Bronchial epithelial cell (primary cell): ENCODE measurements at regions not wholly inside any gene's neighbourhood (a gene's known extent, or its start where the extent isn't known, plus 50 kb on each side); places are given as distances from the start of the nearest gene placed in this dataset.

Experiments used
- DNase-seq: peaks from one replicate; pipeline ENCODE4 v3.0.0-alpha.2; 2010; ENCODE audit warnings: low read depth
- FAIRE-seq: peaks from 2 replicates; lab custom pipeline; 2011; peaks lifted over from hg19 to GRCh38; lab: Jason Lieb, UNC
- H3K27me3 ChIP-seq: 2 replicates; pipeline ENCODE4 v1.5.1; 2011; ENCODE audit warnings: low read length; ENCODE audit not compliant: control insufficient read depth, insufficient read depth
- H3K36me3 ChIP-seq: 2 replicates; pipeline ENCODE4 v1.5.1; 2011; ENCODE audit warnings: low read length; ENCODE audit not compliant: control insufficient read depth, insufficient read depth
- H3K4me3 ChIP-seq: 2 replicates; pipeline ENCODE4 v1.5.1; 2011; ENCODE audit warnings: mild to moderate bottlenecking, low read depth, low read length, control low read depth
- CTCF ChIP-seq: IDR thresholded peaks from 2 replicates; pipeline ENCODE4 v1.5.1; 2011; ENCODE audit warnings: mild to moderate bottlenecking, moderate library complexity, low read length, control low read depth, inconsistent platforms; ENCODE audit not compliant: insufficient read depth, severe bottlenecking

GRCh38 chr1:199684686-199685273 is 342.7 kb upstream of the NR5A2 start:
- FAIRE-seq: no peak
- Histone ChIP-seq H3K4me3 (no peak overlapping the region), H3K36me3 (no peaks in the 10 kb centered on the region), H3K27me3 (no peaks in the 10 kb centered on the region)
- peak; percentile 67 for TF ChIP-seq CTCF
- peak; percentile 72 for DNase-seq

GRCh38 chr1:199685369-199685768 is 342.1 kb upstream of the NR5A2 start:
- FAIRE-seq: no peak
- Histone ChIP-seq H3K27me3 (no peaks in the 10 kb centered on the region), H3K36me3 (no peaks in the 10 kb centered on the region), H3K4me3 (no peak overlapping the region)
- no peak for TF ChIP-seq CTCF
- peak; percentile 86 for DNase-seq

DNA sequence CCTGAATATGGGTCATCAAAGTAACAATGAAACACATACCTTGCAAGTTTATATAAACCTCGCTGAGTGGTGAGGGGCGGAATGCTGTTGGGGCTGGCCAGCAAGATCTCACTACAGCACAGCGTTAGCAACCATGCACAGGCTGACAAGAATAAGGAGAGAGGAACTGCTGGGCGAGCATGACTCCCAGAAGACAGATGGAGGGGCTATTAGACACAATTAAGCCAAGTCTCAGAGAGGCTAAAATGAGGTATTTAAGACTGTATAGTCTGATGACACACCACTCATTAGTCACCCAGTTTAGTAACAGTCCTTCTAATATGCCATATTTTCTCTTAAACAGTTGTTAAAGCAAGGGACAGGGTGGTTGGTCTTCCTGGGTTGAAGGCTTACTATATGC is 340.2 kb upstream of the NR5A2 start:
- no peak for FAIRE-seq
- peak; percentile 69 for DNase-seq
- no peak overlapping the region for H3K4me3 ChIP-seq

DNA sequence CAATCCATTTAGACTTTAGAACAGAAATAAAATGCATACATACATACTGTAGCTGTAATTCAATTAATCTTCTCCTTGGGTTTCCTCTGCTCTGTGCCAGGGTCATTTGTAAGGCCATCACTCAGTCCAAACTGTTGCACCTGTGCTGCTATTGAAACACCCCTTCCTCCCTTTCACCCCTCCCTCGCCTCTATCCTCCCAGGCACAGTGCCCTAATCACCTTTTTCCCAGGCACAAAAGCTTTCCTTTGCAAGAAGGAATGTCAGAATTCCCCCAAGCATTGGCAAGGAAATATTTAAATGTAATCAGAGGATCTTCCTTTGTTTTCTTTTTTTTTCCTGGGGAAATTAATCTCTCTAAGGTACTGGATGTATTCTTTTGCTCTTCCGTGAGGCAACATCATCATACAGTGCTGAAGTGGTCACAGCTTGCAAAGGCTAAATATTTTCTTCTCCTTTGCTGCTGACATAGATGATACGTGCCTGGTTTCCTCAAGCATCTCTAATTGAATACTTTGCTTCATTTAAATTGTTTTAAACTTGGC is 339.3 kb upstream of the NR5A2 start:
- FAIRE-seq (no peak), DNase-seq (no peak)

More for the DNA sequence above, 340.2 kb upstream of the NR5A2 start:
- Histone ChIP-seq H3K36me3 (no peaks in the 10 kb centered on the region), H3K27me3 (no peaks in the 10 kb centered on the region)
- TF ChIP-seq CTCF: no peak

DNA sequence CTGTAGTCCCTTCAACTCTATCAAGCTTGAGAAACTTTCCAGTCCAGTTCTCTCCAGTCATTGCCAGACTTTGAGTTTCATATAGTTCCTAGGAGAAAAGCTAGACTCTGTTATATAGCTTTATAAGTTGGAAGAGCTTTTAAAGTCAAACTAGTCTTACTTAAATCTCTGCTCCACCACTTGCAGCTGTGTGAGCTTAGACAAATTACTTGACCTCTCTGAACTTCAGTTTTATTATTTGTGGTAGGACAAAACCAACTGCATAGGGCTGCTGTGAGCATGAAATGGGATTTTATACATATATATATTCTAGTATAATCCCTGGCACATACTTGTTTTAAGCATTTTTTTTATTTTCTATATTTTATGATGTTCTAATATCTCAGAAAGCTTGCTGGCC is 338.7 kb upstream of the NR5A2 start:
- TF ChIP-seq CTCF: no peak
- no peak overlapping the region for H3K4me3 ChIP-seq
- FAIRE-seq: no peak
- H3K36me3 ChIP-seq: no peaks in the 10 kb centered on the region
- no peaks in the 10 kb centered on the region for H3K27me3 ChIP-seq
- no peak for DNase-seq

More for the DNA sequence above, 339.3 kb upstream of the NR5A2 start:
- Histone ChIP-seq H3K4me3 (no peak overlapping the region), H3K27me3 (no peaks in the 10 kb centered on the region), H3K36me3 (no peaks in the 10 kb centered on the region)
- no peak for TF ChIP-seq CTCF

GRCh38 chr1:199690496-199690895 is 337.0 kb upstream of the NR5A2 start:
- H3K4me3 ChIP-seq: no peak overlapping the region
- H3K36me3 ChIP-seq: no peaks in the 10 kb centered on the region
- no peak for DNase-seq
- no peak for FAIRE-seq
- H3K27me3 ChIP-seq: no peaks in the 10 kb centered on the region
- no peak for TF ChIP-seq CTCF
